ENCODE measurements at regions not wholly inside any gene's neighbourhood (a gene's known extent, or its start where the extent isn't known, plus 50 kb on each side); places are given as distances from the start of the nearest gene placed in this dataset.

DNA sequence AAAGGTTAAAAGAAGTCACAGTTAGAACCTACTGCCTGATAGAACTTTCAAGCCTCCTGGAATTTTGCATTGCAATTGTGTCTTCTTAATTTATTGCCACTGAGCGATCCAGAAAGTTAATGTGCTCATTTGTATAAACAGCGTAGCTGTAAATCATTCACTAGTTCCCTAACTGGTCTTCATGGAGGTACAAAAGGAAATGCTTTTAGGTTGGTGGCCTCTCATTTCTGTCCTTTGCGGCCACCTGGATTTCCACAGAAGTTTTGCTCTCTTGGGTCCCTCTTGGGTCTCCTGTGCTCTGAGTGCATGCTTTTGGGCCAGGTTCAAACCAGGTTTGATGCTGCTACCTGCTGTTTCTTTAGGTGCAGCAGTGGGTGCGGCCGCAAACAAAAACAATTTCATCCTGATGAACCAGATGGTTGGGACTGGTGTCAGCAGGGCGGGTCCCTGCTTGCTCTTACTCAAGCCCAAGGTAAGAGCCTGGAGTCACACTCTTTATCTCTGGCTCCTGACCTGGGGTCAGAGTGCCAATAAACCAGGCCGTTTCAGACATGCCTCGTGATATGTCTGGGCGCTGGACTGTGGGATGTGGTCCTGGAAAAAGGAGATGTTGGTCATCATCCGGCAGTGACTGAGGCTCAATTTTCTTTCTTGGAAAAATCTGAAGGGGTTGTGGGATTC is 270.1 kb downstream of the PTTG2 start:
- DNase-seq (ENCODE audit: low spot score): peak; percentile 89

DNA sequence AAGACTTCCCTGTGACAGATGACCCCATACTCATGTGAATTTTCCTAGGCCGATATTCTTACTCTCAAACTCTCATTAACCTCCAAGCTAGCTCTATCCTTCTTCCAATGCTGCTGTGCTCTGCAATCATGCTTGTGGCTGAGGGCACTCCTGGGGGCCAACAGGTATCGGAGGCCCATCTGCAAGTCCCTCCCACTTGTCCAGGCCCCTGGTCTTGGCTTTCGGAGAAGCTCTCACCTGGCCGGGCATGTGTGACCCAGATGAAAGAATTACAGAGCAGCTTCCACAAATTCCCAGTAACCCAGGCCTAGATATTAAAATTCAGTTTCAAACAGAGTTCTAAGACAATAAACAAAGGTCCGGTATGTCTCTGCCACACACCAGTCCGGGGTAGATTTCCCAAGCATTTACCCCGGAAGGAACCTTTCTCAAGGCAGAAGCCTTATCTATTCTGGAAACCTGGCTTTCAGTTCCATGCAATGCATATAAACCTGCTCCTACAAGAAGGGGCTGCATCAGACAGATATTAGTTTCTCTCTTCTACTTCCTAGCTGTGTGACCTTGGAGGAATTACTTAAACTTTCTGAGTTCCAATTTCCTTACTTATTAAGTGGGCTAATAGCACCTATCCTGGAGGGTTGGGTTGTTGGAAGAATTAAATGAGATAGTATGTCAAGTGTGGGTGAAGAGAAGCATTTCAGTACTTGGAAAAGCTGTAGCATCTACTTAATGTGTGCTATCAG is 270.8 kb downstream of the PTTG2 start:
- no peak for DNase-seq (ENCODE audit: low spot score)

DNA sequence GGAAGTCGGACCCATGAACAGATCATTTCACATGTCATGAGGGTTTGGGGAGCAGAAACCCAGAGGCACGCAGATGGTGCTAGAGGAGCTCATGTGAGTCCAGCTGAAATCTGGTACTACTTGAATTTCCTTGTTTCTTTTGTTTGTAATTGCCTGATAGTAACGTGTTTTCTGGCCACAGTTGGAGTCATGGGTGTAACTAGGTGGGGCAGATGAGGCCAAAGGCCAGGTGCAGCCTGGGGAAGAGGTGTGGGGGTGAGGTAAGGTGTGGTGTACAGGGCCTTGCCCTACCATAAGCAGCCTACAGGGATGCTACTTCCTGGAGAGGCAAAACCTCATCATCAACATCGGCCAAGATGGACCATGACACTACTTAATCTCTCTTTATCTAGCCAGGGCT is 271.4 kb downstream of the PTTG2 start:
- peak; percentile 69 for DNase-seq (ENCODE audit: low spot score)

DNA sequence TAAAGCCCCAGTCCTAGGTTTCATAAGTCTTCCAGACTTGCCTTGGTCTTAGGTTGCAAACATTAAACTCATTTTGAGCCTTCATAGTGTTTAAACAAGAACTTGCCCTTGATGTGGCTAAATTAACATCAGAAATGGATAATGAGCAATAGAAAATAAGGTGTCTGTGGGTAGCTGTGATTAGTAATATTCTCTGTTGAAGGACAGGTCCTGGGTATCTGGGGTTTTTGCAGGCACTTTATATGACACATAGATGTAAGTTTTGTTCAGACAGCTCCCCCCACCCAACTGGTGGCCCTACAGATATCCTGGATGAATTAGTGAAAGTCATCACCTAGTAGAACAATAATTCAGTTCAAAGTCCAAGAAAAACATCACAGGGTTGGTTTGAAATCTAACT is 272.5 kb downstream of the PTTG2 start:
- DNase-seq (ENCODE audit: low spot score): no peak

DNA sequence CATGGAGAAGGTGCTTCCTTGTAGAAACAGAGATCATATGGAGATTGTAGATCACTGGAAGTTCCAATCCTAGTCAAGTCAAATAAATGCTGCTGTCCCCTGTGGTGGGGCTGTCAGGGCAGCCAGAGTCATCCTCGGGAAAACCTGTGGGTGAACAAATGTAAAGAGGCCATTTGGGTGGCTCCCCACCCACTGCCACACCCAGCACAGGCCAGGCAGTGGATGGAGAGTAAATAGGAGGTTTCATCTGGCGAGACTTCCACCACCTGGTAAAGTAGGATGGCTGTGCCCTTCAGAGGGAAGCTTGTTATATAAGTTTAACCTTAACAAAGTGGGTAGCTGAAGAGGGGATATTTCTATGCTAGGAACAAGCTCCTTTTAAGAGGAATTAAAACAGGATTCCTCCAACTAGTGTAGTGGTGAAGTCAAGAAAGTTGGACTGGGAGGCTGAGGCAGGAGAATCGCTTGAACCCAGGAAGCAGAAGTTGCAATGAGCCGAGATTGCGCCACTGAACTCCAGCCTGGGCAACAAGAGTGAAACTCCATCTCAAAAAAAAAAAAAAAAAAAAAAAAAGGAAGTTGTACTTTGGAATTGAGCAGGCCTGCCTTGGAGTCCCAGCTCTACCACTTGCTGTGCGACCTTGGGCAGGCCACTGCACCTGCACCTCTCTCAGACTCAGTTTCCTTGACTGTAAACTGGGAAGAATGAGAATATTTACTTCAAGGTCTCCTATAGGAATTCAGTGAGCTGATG is 273.7 kb downstream of the PTTG2 start:
- no peak for DNase-seq (ENCODE audit: low spot score)

DNA sequence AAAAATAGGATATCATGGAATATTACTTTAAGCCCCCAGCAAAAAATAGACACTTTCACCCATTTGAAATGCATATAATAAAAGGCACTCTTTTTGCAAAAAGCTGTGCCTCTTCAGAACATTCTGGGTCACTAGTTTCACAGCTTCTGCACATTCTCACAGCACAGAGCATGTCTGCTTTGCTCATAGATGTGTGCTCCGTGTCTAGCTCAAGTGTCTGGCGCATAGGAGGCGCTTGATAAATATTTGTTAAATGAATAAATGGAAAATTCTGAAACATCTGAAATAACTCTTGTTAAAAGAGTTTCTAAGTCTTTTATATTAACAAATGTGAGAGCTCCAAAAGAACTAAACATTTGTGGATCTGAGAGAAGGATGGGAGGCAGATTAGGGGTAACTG is 275.2 kb downstream of the PTTG2 start:
- DNase-seq (ENCODE audit: low spot score): no peak

DNA sequence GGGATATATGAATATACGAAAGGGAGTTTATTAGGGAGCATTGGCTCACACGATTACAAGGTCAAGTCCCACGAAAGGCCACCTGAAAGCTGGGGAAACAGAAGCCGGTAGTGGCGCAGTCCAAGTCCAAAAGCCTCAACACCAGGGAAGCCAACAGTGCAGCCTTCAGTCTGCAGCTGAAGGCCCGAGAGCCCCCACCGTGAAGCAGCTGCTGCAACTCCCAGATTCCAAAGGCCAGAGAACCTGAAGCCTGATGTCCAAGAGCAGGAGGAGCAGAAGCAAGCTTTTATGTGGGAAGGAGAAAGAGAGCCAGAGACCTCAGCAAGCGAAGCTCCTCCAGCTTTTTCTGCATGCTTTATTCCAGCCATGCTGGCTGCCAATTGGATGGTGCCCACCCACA is 275.8 kb downstream of the PTTG2 start:
- DNase-seq (ENCODE audit: low spot score): no peak

DNA sequence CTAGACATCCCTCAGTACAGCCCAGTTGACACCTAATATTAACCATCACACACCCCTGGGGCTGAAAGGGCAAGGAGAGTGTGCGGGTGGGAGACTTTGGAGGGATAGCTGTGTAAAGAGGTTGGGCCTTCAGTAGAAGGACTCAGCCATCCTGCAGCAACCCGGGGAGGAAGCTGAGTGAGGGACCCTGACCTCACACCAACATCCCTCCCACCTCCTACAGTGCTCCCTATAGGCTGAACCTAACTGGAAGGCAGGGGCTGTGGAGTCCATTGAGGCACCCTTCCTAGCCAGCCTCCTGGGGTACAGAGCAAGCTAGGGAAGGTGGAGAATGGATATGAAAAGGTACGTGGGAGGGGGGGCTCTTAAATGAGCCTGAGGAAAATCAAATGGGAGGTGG is 276.3 kb downstream of the PTTG2 start:
- no peak for DNase-seq (ENCODE audit: low spot score)

DNA sequence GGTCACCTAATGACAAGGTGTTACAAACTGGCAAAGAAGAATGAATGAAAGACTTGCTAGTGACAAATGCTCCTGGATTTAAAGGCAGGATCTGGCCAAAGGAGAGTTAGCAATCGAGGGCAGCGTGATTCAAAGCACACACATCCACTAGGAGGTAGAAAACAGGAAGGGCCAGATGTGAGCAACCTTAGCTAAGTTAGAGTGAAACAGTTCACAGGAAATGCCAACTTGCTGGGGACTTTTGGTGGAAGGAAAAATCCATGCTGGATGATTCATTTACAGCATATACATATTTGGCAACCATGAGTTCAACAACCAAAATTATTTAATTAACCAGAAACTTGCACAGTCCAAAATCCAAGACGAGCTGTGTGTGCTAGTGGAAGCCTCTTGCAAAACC is 276.9 kb downstream of the PTTG2 start:
- peak; percentile 27 for DNase-seq (ENCODE audit: low spot score)

DNA sequence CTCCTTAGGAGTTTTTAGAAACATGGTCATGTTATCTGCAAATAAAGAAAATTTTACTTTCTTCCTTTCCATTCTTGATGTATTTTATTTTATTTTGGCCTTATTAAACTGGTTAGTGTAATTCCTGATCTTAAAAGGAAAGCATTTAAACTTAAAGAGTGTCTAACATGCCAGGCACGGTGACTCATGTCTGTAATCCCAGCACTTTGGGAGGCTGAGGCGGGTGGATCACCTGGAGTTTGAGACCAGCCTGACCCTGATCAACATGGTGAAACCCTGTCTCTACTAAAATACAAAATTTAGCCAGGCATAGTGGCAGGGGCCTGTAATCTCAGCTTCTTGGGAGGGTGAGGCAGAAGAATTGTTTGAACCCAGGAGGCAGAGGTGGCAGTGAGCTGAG is 281.3 kb downstream of the PTTG2 start:
- peak; percentile 38 for DNase-seq (ENCODE audit: low spot score)

DNA sequence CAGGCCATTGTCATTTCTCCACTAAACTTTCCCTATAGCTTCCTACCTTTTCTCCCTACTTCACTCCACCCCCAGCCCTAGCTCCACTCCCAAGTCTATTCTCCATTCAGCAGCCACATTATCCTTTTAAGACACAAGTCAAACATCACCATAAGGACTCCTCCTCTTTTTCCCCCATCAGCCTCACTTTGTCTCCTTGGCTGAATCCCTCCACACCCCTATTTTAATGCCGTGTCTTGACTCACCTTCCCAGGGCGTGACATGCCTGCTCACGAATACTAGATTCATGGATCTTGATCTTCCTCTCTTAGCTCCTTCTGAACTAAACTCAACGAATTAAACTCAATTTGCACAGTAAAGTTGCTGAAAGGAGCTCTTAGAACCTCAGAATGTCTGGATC is 281.9 kb downstream of the PTTG2 start:
- peak; percentile 55 for DNase-seq (ENCODE audit: low spot score)

DNA sequence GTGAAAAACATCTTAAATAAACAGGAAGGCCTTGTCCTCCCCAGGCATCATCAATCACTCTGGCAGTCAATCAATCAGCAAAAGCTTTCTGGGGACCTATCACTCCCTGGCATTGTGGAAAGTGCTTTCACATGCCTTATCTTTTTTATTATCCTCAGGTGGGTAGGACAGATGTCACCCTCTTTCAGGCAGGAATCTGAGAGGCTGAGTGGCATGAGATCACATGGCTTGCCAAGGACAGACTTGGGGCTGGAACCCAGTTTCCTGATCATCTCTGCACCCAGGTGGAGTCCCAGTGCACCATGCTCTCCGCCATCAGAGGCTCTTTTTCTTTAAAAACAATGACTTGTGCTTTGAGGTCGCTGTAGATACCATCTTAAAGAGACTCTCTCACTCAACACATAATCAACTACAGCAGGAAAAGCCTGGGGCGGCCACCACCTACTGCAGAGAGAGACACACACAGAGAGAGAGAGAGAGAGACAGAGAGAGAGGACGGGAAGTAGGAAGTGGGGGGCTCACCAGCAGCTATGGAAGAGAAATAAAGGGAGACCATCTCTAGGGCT is 282.7 kb downstream of the PTTG2 start:
- DNase-seq (ENCODE audit: low spot score): no peak

DNA sequence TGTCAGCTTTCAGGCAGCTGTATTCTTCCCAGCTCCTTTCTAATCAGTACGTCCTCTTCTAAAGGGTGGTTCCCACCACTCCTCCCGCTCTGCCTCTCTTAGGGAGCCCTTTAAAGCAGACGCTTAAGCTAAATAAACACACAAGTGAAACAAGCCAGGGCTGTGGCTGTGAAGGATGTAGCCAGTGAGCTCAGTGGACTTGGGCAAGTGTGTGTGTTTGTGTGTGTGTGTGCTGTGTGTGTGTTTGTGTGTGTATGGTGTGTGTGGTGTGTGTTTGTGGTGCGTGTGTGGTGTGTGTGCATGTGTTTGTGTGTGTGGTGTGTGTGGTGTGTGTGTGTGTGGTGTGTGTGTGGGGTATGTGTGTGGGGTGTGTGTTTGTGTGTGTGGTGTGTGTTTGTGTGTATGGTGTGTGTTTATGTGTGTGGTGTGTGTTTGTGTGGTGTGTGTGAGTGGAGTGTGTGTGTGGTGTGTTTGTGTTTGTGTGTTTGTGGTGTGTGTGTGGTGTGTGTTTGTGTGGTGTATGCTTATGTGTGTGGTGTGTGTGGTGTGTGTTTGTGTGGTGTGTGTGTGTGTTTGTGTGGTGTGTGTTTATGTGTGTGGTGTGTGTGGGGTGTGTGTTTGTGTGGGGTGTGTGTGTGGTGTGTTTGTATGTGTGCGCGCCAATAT is 283.3 kb downstream of the PTTG2 start:
- no peak for DNase-seq (ENCODE audit: low spot score)

DNA sequence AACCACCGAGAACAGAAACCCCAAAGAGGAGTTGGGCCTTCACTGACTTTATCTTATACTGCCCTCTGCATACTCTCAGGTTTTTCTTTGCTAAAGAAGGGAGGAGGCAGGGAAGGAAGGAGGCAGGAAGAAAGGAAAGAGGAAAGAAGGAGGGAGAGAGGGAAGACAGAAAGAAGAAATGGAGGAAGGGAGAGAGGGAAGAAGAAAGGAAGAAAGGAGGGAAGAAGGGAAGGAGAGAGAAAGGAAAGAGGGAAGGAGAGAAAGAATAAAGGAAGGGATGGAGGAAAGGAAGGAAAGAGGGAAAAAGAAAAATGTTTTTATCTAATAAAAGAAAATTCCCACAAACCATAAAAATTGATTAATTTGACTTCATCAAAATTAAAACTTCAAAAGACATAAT is 294.6 kb downstream of the PTTG2 start:
- DNase-seq (ENCODE audit: low spot score): no peak

DNA sequence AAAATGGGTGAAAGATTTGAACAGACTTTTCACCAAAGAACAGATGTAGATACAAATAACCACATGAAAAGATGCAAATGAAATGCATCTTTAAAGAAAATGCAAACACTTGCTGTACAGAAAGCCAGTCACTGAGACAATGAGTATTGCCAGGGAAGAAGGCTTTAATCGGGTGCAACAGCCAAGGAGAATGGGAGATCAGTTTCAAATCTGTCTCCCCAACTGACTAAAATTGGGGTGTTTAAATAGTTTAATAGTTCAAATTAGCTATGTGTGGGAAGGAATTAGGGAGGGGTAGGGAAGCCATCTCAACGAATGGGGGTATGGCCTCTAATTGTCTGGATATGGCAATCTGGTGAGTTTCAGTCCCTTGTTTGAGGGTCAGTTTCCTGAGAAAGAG is 295.4 kb downstream of the PTTG2 start:
- DNase-seq (ENCODE audit: low spot score): no peak

DNA sequence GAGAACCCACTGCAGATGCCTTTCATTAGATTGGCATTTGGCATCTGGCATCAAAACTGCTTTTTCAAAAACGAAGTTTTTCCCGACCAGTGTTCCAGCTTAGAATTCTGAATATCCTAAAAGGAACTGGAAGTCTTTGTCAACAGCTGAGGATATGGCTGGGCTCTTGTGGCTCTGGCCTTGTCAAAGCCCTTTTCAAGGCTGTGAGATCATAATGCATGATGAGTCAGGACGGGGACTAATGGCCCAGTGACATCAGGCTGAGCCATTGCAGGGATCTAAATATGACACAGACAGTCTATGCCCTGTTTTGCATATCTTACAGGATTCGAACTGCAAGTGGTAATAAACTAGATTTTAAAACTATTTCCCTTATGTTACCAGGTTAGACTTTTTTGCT is 306.4 kb downstream of the PTTG2 start:
- DNase-seq (ENCODE audit: low spot score): peak; percentile 50

DNA sequence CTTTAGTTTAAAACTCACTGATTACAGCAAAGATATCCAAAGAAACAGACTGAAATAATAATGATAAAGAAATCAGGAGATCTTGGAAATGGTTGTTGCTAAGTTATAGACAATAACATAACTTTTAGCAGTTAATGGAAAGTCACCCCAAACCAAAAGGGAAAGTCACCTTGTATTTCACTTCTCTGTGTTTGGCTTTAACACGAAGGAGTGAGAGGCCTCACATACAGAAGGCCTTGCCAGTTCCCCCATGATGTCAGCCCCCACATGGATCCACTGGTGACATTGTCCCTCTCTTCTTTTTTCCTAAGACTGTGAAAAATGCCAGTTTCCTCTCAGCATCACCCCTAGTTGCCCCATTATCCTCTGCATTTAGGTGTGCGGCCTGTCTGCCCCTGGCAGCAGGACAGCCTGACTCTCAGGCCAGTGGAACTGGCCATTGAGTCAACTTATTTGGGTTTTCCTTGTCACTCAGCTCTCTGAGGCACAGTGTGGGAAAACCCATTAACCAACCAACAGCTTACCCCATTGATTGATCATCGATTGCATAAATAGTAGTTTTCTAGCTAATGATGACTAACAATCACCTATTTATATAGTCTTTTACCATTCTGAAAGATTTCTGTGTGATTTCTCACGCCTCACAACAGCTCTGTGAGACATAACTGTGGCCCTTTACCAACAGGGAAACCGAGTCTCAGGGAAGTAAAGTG is 308.1 kb downstream of the PTTG2 start:
- no peak for DNase-seq (ENCODE audit: low spot score)

DNA sequence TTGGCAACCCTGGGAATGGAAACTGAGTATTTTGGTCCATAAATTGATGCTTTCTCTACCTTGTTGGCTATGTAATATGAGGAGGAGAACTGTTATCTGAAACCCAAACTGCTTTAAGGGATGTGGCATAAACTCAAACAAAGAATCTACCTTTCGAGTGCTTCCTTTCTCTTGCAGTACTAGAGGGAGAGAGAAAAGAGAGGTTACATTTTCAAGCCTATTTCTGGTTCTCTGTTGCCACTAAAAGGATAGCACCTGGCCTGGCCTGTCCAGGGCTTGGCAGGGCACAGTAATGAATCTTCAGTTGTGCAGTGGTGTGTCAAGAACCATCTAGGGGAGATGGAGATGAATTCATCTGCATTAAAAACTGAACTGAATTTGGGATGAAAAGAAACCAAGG is 308.6 kb downstream of the PTTG2 start:
- no peak for DNase-seq (ENCODE audit: low spot score)

DNA sequence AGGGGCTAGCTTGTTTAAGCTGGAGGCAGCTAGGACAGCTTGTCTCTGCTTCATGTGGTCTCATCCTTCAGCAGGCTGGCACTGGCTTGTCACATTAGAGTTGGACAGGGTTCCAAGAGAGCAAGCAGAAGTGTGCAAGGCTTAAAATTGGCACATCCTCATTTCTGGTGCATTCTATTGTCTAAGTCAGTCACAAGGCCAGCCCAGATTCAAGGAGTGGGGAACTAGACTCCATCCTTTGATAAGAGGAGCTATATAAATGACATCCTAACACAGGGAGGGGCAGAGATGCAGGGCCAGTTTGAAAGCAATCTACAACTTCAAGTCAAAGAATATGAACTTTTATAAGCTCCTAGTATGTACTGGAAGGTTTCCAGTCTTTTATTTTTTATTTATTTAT is 313.2 kb downstream of the PTTG2 start:
- no peak for DNase-seq (ENCODE audit: low spot score)

DNA sequence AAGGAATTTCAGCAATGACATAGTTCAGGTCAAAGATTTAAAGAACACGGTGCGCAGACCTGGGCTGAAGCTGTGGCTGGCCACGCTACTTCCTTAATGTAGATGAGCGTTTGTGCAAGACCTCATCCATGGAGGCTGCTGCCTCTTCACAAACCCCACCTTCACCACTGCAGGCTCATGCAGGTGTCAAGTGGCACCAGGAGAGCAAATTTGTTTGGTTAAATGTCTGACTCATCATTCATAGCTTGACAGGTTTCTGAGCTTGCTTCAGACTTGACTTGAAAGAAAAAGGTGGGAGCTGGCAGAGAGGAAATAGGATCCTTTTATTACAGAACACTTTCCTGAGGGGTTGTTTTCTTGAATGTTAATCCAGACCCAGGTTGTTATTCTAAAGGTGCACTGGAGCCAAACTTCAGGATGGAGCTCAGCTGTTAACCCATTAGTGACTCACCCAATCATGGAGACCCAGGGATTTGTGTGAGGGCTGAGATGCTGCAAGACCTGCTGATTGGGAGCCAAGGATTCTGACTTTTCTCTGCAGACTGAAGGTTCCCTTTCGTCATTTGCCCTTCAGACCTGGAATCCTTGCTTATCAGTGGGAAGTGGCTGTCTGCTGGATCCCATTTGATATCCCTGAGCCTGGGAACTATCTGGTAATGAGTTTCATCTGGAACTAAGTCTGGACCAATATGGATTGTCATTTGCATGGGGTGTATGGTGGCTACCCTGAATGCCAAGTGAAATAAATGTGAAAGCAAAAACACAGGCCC is 315.3 kb downstream of the PTTG2 start:
- peak; percentile 78 for DNase-seq (ENCODE audit: low spot score)

DNA sequence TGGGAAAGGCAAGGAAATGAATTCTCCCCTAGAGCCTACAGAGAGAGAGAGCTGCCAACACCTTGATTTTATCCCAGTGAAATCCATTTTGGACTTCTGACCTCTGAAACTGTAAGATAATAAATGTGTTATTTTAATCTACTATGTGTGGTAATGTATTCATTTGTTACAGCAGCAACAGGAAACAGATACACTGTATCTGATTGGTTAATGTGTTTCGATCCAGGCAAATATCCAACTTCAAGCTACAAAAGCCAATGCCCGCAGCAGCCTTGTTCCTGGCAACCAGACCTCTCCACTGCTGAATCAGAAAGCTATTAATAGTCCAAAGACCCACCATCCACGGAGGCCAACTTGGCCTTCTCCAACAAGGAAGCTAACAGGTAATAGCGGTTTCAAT is 318.1 kb downstream of the PTTG2 start:
- DNase-seq (ENCODE audit: low spot score): no peak

All from LoVo (cell line).